NCI-H2029 treated with DMSO at 0.1 percent for 48 hours (cell line): ENCODE measurements at regions not wholly inside any gene's neighbourhood (a gene's known extent, or its start where the extent isn't known, plus 50 kb on each side); places are given as distances from the start of the nearest gene placed in this dataset.
"Not testable (repeated sequence)": the region's sequence is repeated elsewhere in the genome, so short reads cannot be mapped to it uniquely, and the experiment has no call there.

ENCODE experiments used
- DNase-seq: peaks from one replicate; lab custom pipeline; 2025; lab: John Stamatoyannopoulos, UW

DNA sequence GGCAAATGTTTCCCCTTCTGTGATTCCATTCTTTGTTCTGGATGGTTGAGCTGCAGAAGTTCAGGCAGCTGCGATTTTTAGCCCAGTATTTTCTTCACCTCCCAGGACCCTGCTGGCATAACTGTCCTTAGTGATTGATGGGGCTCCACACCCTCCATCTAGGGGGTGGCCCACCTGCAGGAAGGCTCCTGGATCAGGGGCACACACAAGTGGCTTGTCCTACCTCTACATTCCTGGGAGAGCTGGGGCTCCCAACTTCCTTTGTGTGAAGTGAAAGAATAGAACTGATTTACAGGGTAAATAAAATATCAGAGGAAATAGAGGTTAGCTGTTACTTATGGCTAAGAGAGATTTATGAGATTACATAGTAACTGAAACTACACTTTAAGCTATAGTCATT, 129.5 kb upstream of the MAP3K7 start:
- no peak for DNase-seq

DNA sequence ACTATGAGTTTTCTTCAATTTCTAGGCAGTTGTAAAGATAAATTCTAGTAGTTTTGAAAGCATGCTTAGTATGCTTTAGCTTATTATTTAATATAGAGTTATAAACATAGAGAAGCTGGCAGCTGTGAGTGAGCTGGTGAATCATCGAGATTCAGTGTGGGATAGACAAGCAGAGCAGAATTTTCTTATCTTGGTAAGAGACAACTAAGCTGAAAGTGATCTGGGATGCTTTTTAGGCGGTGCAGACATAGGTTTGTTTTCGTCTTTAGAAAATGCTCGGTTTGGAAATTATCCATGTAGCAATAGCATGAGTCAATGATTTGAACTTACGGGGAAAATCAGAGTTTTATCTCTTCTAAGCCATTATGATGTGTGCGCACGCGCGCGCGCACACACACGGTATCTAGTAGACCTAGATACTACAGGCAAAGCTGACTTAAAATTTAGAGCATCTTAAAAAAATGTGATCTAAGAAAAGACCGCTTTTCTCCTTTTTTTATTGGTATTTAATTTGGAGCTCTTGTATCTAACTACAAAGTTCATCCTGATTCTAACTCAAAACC, 128.3 kb upstream of the MAP3K7 start:
- no peak for DNase-seq

DNA sequence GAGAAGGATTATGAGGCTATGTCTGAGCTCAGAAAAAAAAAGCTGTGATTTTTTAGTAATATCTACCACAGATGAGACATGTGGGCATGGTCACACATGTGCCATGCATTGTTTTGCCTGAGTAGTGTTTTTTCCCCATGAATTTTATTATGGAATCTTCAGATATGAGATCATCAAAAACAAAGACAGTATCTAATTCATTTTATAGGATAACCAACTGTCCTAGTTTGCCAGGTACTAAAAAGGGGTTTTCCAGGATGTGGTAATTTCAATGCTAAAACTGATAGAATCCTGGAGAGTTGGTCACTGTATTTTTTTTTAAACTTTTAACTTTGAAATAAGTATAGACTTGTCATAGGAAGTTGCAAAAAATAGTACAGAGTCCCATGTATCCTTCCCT, 127.4 kb upstream of the MAP3K7 start:
- DNase-seq, result no peak

DNA sequence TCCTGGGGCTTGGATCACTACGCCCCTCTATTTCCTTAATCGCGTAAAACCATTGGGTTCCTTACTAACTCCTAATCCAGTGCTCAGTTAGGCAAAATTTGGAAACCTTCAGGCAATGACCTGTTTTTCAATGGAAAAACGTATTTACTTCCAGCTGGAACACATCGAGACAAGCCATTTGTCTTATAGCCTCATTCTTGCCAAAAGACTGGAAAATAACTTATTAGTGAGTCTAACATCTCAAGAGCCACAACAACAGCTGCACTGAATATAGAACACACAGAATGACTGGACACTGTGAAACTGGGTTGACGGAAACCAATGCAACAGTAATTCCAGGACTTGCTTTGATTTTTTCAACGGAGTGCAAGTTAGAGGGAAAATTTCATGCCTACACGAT, 125.2 kb upstream of the MAP3K7 start:
- DNase-seq, result no peak

DNA sequence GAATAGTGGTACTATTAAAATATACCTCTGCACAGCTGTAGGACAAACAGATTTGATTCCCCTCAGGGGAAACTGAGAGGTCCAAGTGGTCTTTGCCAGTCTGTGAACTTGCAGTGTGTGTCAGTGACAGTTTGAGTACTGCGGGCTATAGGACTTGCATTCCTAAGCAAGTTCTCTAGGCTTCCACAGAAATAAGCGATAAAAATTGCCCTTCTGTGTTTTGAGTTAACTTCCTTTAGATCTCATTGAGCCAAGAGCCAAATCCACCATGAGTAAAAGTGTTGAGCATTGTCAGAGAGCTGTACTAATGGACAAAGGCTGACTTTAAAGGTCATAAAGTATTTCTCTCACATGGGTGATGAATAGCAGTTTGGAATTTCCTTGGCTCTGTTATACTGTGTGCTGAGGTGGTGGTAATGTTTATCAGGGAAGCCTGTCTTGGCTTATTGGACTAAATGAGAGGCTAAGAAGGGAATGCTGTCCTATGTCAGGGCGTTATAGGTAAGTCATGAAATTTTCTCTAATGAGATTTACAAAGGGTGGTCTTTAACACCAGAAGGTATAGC, 122.6 kb upstream of the MAP3K7 start:
- no peak for DNase-seq

DNA sequence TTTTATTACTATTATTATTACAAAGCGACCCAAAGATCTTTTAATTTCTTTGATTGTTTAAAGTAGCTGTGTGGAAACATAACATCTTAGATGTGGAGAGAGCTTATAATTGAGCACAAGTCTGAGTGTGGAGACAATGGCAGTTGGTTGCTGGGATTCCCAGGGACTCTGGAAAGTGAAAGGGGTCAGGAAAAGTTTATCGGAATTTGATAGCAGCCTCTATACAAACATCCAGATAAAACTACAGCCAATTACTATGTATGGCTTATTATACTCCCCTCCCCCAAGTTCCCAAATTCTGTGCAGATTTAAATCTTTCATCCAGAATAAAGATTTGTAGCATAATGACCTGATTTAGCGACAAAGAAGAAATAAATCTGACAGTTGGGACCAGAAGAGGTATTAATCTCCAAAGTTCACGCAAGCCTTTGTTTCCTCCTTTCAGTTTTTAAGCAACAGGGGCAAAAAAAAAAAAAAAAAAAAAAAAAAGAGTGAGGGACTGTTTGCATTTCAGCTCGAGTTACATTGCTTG, 121.4 kb upstream of the MAP3K7 start:
- no peak for DNase-seq

DNA sequence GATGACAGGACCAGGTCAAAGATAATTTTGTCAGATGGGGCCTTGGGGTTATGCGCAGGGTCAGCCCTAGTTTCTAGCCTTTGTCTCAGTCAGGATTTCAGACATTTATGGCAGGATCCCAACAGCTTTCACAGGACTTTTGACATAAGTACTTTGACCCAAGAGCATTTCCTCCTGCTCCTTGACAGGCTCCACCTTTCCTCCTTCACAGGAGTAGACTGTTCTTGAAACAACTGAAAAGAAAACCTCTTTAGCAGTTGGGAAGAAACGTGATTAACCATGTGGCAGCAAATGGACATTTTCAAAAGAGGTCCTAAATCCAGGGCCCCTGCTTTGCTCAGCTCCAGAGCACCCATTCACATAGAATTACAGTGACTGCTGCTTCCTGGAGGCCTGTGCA, 120.4 kb upstream of the MAP3K7 start:
- no peak for DNase-seq

DNA sequence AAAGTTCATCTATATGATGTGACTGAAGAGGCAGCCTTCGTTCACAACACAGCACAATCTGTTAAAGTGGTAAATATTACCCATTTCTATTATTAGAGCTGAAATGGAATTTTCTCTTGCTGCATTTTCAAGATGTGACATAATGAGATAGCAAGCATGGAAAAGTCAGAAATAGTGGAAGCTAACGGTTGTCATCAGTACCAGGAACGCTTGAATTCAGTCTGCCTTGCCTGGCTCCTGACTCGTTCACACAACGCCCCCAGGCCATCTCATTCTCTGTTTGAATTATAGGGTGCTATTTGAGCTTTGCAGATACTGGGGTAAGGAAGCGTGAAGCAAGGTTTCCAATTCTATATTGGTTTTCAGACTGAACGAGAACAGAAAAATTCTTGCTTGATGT, 116.5 kb upstream of the MAP3K7 start:
- DNase-seq, result no peak

DNA sequence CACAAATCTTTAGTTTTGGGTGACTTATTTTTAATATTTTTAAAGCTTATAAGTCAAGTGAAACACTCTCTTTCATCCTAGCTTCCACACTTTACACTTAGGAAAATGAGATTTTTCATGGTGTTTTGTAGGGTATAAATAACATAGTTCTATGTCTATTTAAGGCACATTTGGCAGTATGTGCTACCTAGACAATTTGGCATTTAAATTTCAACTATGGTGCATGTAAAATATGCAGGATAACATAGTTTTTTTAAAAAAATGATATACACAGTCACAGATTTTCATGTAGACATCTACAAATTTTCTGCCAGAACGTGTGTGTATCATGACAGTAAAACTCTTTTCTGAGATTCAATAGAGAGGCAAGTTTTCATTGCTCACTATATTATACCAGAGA, 115.1 kb upstream of the MAP3K7 start:
- no peak for DNase-seq

DNA sequence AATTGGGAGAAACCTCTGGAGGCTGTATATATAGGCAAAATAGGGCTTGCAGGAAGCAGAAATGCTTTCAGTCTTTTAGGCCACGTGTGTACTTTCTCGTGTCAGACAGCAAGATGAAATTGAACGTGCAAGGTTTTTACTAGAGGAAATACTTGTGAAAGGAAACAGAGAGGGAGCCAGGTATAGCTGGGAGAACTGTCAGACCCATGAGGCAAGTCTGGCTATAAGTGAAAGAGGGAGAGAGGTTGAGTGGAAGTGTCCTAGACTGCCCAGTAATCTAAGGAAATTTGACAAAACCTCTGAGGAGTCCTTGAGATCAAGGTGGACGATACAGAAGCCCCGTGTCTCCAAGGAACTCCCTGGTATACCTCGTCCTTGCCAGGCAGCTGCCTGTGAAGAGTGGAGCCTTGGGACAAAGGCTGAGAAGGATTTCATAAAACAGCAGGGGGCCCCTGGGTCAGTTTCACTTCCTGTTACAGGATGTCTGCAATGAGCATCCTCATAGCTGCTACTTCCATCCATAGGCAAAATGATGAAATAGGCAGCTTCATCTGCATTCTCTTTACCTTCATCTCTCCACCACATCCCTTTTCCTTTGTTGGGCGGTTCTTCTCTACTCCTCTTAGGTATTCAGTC, 114.4 kb upstream of the MAP3K7 start:
- DNase-seq, result no peak

DNA sequence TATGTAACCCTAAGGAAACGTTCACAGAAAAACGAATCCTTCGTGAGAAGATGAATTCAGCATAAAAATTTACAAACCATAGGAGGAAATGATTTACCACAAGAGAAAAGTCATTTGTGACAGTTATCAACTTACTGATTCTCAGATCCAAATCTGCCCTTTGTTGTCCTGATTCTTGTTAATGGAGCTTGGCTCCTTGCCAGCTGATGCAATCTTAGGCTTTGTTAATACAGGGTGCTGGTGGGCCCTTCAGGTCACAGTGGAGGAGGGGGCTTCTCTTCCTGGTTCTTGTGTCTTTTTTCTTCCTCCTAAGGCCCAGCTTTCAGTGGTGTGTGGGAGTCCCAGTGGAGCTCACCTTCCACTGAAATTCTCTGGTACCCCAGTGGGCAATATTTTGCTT, 108.4 kb upstream of the MAP3K7 start:
- DNase-seq, result no peak

DNA sequence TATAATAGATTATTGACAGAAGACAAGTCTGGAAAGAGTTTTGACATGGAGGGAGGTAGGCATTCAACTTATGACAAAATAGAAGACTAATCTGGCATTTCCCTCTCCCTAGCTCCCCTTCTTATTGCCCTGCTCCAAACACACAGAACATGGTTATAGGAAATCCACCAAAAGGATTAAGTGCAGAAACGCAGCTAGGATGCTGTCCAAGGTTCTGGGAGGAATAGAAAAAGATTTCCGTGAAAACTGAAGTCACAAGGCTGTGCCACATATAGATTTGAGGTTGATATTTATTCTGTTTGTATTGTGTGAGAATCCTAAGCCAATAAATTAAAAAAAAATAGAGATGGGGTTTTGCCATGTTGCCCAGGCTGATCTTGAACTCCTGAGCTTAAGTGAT, 107.9 kb upstream of the MAP3K7 start:
- DNase-seq, result no peak

DNA sequence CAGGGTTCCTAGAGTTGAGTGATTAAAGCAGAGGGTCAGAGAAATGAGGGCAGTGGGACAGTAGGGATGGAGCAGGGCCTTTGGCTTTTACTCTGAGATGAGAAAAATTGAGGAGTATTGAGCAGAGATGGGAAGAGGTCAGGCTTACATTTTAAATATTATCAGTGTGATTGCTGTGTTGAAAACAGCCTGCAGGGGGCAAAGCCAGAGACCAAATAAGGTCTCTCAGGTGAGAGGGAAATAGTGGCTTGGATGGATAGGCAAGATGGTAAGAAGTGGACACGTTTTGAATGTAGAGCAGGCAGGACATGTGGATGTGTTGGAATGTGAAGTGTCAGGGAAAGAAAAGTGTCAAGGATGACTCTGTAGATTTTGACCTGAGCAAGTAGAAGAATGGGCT, 105.0 kb upstream of the MAP3K7 start:
- no peak for DNase-seq

DNA sequence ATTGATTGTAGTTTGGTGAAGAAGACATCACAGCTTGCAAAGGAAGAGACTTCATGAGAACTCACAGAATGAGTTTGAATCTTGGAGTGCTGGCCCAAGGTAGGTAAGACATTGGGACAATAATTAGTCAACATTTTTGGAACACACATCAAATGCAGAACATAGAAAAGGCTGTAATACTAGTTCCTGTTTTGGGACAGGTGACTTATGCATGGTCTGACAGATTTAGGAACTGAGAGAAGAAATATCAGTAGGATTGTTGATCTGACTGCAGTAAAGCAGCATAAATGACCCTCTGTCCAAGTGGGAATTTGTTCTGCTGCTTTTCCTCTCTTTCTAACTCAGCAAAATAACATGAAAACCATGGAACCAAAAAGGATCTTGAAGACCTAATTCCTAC, 102.3 kb upstream of the MAP3K7 start:
- no peak for DNase-seq

DNA sequence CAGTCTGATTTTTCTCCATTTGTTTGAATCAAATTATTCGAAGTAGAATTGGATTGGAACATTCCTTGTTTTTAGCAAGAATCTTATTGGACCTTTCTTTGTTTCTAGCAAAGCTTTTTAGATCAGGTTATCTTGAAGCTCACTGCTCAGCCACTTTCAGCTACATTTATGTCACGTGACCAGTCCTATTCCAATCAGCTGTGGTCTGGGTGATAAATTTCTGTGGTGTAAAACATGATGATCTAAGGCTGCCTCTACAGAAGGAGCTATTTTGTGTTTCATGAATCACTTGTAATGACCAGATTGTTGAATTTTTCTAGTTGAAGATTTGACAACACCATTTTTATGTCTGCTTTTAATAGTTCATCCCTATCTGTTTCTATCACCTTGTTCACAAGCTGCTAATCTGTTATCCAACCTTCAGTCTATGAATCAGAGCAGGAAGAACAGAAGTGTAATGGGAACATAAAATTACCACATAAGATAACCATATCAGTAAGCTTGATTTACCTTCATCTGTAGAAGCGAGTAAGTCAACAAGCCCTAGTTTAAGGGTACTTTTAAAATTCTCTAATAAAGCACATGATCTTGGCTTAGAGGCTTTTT, 101.0 kb upstream of the MAP3K7 start:
- no peak for DNase-seq

DNA sequence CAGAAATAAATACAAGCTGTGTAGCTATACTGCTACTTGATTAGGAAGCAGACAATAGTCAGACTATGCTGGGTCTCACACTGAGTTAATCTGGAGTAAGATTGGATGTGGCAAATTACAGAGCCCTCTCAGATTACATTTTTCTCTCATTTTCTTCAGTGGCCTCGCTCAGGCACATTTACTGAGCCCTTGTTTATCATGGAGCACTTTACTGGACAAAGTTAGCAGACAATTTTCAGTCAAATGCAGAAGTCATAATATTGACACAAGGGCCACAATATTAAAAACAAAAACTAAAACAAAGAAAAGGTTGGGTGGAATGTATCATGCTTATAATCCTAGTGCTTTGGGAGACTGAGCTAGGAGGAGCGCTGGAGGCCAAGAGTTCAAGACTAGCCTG, 95.0 kb upstream of the MAP3K7 start:
- no peak for DNase-seq

DNA sequence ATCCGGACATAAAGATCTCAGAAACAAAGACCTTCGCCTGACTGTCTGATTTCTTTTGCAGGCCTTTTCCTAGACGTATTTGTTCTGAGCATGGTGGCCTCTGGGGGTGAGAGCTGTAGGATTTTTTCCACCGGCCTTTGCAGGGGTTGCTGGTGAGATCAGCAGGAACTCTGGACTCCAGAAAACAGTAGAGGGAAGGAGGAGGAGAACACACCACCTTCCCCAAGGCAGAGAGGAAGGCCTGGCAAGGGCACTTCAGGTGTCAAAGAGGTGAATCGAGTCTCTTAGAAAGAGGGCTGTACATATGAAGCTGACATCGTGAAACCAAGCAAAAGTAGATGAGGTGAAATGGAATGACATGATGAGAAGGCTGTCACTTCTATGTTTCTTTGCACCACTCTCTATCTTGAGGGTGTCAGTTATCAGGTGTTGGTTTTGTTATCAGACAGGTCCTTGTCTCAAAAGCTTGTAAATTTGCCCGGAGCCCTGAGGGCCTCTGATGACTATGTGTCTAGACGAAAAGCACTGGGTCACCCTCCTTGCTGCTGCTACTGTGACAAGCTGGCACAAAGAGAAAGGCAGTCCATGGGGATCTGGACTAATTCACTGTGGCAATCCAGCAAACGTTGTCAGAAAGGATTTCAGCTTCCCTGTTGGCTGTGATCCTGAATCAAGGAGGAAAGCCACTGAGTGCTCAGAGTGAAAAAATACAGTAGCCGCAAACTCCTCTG, 91.3 kb upstream of the MAP3K7 start:
- no peak for DNase-seq

DNA sequence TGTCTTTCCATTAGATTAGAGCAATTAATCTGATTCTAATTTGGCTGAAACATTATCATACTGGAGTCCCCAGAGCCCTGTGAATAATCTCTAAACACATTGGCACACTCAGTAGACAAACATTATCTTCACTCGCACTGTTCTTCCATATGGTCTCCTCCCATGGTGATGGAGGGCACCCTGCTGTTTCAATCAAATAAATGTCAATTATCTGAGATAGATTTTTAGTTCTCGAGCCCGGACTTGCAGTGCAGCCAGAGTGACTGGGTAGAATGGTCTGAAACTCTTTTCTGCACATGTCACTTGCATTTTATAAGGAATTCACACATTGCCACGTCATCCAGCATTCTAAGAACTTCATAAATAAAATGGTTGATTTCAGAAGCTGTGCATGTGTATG, 90.6 kb upstream of the MAP3K7 start:
- DNase-seq, result no peak

DNA sequence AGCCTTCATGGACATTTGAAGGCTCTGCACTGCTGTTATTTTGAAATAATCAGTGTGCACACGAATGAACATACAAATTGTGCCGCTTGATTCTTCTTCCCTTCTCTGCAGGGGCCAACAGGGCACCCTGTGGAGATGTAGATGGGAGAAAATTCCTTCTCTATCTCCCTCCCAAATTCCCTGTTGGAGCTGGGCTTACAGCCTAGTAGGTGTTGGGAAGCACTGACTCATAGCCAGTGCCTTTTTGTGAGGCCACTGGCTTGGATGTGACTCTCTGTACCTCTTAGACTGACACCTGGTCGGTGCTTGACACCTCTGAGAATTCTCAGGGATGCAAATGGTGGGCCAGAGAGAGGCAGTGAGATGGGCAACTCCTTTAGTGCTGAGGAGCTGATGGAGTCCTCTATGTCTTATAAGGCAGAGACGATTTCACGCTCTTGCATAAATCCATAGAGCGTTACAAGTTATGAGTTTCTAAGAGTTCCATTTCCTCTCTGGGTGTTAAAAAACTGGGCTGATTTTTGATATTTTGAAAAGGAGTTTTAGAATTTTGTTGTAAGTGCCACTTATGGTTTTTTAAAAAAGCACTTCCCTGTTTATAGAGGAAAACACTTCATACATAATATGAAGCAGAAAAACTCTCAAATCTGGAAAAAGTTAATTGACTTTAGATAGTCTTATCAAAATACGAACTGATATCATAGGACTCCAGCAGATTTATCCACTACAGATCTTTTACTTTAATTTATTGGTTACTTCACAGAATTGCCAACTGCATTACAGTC, 89.8 kb upstream of the MAP3K7 start:
- no peak for DNase-seq

DNA sequence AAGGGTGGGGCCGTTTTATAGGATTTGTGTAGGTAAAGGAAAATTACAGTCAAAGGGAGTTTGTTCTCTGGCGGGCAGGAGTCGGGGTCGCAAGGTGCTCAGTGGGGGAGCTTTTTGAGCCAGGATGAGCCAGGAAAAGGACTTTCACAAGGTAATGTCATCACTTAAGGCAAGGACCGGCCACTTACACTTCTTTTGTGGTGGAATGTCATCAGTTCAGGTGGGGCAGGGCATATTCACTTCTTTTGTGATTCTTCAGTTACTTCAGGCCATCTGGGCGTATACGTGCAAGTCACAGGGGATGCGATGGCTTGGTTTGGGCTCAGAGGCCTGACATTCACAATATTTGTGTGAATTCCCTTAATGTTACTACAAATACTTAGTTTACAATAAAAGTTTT, 88.2 kb upstream of the MAP3K7 start:
- not testable (repeated sequence) for DNase-seq

DNA sequence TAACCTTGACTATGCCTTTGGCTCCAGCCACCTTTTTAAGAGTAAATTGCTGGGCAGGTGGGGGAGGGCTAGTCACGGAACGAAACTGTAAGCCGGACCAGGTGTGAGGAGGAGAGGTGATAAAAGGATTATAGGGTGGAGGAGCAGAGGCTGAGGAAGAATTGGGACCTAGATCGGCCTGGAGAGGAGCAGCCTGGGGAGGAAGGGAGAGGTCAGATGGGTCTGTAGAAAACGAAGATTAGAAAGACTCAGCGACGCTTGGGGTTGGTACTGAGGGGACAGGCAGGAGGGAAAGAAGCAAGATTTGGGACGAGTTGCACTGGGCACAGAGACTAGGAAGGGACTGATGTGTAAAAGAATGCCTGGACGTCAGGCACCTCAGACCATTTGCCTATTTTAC, 87.2 kb upstream of the MAP3K7 start:
- DNase-seq, result not testable (repeated sequence)

DNA sequence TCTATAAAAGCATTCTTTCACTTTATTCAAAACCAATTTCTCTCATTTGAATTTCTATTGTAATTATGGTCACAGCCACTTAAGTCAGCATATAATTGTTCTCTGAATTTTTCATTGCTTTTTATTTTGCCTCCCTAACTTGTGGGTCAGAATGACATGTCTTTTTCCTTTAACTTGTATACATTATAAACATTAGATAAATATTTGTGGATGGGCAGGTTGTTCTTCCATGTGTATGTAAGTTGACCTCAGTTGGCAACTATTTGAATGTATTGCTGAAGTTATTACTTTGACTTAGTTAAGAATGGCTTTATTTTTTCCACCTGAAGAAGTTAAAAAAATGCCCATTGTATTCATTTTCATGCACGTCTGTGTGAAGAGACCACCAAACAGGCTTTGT, 83.0 kb upstream of the MAP3K7 start:
- DNase-seq, result no peak
